H9 (cell line): ENCODE measurements at regions not wholly inside any gene's neighbourhood (a gene's known extent, or its start where the extent isn't known, plus 50 kb on each side); places are given as distances from the start of the nearest gene placed in this dataset.

Experiments used
- DNase-seq: peaks from one replicate; pipeline ENCODE4 v3.0.0-alpha.2; 2017
- H2AFZ ChIP-seq: one replicate; pipeline ENCODE4 v1.6.1; 2013; ENCODE audit warnings: mild to moderate bottlenecking, low read length, control low read depth, moderate library complexity
- H2AK5ac ChIP-seq: 2 replicates; pipeline ENCODE4 v1.6.1; 2013; ENCODE audit warnings: low read length, control low read depth, mixed read lengths; ENCODE audit not compliant: insufficient read length
- H2BK120ac ChIP-seq: one replicate; pipeline ENCODE4 v1.6.1; 2013; ENCODE audit warnings: low read depth, mild to moderate bottlenecking, low read length, control low read depth, inconsistent platforms; ENCODE audit not compliant: poor library complexity, severe bottlenecking
- H2BK12ac ChIP-seq: 2 replicates; pipeline ENCODE4 v1.6.1; 2013; ENCODE audit warnings: low read length, control low read depth, mixed read lengths, low read depth; ENCODE audit not compliant: insufficient read length
- H2BK15ac ChIP-seq: 2 replicates; pipeline ENCODE4 v1.6.1; 2013; ENCODE audit warnings: low read depth, low read length, control low read depth
- H2BK20ac ChIP-seq: one replicate; pipeline ENCODE4 v1.6.1; 2013; ENCODE audit warnings: low read depth, mild to moderate bottlenecking, low read length, control low read depth, inconsistent platforms; ENCODE audit not compliant: poor library complexity, severe bottlenecking
- H2BK5ac ChIP-seq: 2 replicates; pipeline ENCODE4 v1.6.1; 2013; ENCODE audit warnings: low read length, control low read depth, mixed read lengths; ENCODE audit not compliant: insufficient read length
- H3K14ac ChIP-seq: 2 replicates; pipeline ENCODE4 v1.6.1; 2013; ENCODE audit warnings: low read length, control low read depth; ENCODE audit not compliant: insufficient read depth
- H3K18ac ChIP-seq: 2 replicates; pipeline ENCODE4 v1.6.1; 2013; ENCODE audit warnings: low read depth, mild to moderate bottlenecking, mixed read lengths, low read length, control low read depth; ENCODE audit not compliant: insufficient read length
- H3K23ac ChIP-seq: 2 replicates; pipeline ENCODE4 v1.6.1; 2013; ENCODE audit warnings: low read length, control low read depth, mixed read lengths, low read depth; ENCODE audit not compliant: insufficient read length
- H3K23me2 ChIP-seq: 2 replicates; pipeline ENCODE4 v1.6.1; 2013; ENCODE audit warnings: low read depth, mild to moderate bottlenecking, mixed read lengths, low read length, control low read depth; ENCODE audit not compliant: insufficient read length, poor library complexity, severe bottlenecking
- H3K27ac ChIP-seq: 2 replicates; pipeline ENCODE4 v1.5.1; 2013; ENCODE audit warnings: low read length, control low read depth, mixed read lengths, low read depth; ENCODE audit not compliant: insufficient read length
- H3K27me3 ChIP-seq: 2 replicates; pipeline ENCODE4 v1.6.1; 2013; ENCODE audit warnings: low read length, control low read depth, inconsistent platforms; ENCODE audit not compliant: insufficient read depth
- H3K4ac ChIP-seq: 2 replicates; pipeline ENCODE4 v1.6.1; 2013; ENCODE audit warnings: low read depth, mild to moderate bottlenecking, control low read depth, inconsistent platforms, low read length, moderate library complexity
- H3K4me1 ChIP-seq: 2 replicates; pipeline ENCODE4 v1.6.1; 2013; ENCODE audit warnings: low read length, control low read depth, inconsistent platforms; ENCODE audit not compliant: insufficient read depth
- H3K4me2 ChIP-seq: 2 replicates; pipeline ENCODE4 v1.6.1; 2013; ENCODE audit warnings: low read length, control low read depth, mixed read lengths; ENCODE audit not compliant: insufficient read length, insufficient read depth
- H3K56ac ChIP-seq: 2 replicates; pipeline ENCODE4 v1.6.1; 2013; ENCODE audit warnings: low read depth, mild to moderate bottlenecking, mixed read lengths, low read length, control low read depth; ENCODE audit not compliant: insufficient read length
- H3K79me1 ChIP-seq: 2 replicates; pipeline ENCODE4 v1.6.1; 2013; ENCODE audit warnings: low read depth, mild to moderate bottlenecking, moderate library complexity, low read length, control low read depth, inconsistent platforms; ENCODE audit not compliant: insufficient read depth, poor library complexity, severe bottlenecking
- H3K79me2 ChIP-seq: 2 replicates; pipeline ENCODE4 v1.6.1; 2013; ENCODE audit warnings: low read length, control low read depth, inconsistent platforms; ENCODE audit not compliant: insufficient read depth
- H3K9ac ChIP-seq: 2 replicates; pipeline ENCODE4 v1.6.1; 2013; ENCODE audit warnings: low read length, control low read depth, mixed read lengths; ENCODE audit not compliant: insufficient read length; ENCODE audit errors: extremely low read depth
- H3K9me3 ChIP-seq: one replicate; pipeline ENCODE4 v1.6.1; 2013; ENCODE audit warnings: low read depth, low read length, inconsistent platforms; ENCODE audit not compliant: control insufficient read depth
- H3T11ph ChIP-seq: one replicate; pipeline ENCODE4 v1.6.1; 2013; ENCODE audit warnings: mild to moderate bottlenecking, low read length, control low read depth, inconsistent platforms
- H4K20me1 ChIP-seq: one replicate; pipeline ENCODE4 v1.6.1; 2013; ENCODE audit not compliant: control insufficient read depth, insufficient read length, insufficient read depth
- H4K5ac ChIP-seq: 2 replicates; pipeline ENCODE4 v1.6.1; 2013; ENCODE audit warnings: low read depth, mild to moderate bottlenecking, mixed read lengths, low read length, control low read depth; ENCODE audit not compliant: insufficient read length
- H4K8ac ChIP-seq: replicated peaks from 2 replicates; pipeline ENCODE4 v1.6.1; 2013; ENCODE audit warnings: low read length, control low read depth, mixed read lengths, low read depth; ENCODE audit not compliant: insufficient read length
- H4K91ac ChIP-seq: 2 replicates; pipeline ENCODE4 v1.6.1; 2013; ENCODE audit warnings: low read depth, mild to moderate bottlenecking, moderate library complexity, mixed read lengths, low read length, control low read depth; ENCODE audit not compliant: insufficient read length
- H3K27ac Mint-ChIP-seq, 3 experiments: 2 replicates in 2 of 3; 3 replicates in 1 of 3; pipeline ENCODE4 v1.8.0; 2020 to 2021; ENCODE audit warnings: mixed read lengths in 3 of 3, mild to moderate bottlenecking in 1 of 3, moderate library complexity in 1 of 3
- H3K27me3 Mint-ChIP-seq: 2 replicates; pipeline ENCODE4 v1.8.0; 2021; ENCODE audit warnings: low read depth, mild to moderate bottlenecking, moderate library complexity, mixed read lengths
- H3K36me3 Mint-ChIP-seq, 3 experiments: 2 replicates in 2 of 3; 3 replicates in 1 of 3; pipeline ENCODE4 v1.8.0; 2020 to 2021; ENCODE audit warnings: low read depth in 3 of 3, mixed read lengths in 3 of 3; ENCODE audit not compliant: insufficient read depth in 1 of 3
- H3K4me1 Mint-ChIP-seq, 2 experiments: 2 replicates each; pipeline ENCODE4 v1.8.0; 2020; ENCODE audit warnings: mixed read lengths in 2 of 2
- H3K4me3 Mint-ChIP-seq, 2 experiments: 2 replicates in 1 of 2; 3 replicates in 1 of 2; pipeline ENCODE4 v1.8.0; 2020 to 2021; ENCODE audit warnings: mild to moderate bottlenecking in 2 of 2, mixed read lengths in 2 of 2, moderate library complexity in 1 of 2
- H3K9me3 Mint-ChIP-seq, 2 experiments: 2 replicates in 1 of 2; 3 replicates in 1 of 2; pipeline ENCODE4 v1.8.0; 2020; ENCODE audit warnings: mild to moderate bottlenecking in 2 of 2, mixed read lengths in 2 of 2, moderate library complexity in 1 of 2
- WGBS: extraction: QIAGEN DNeasy Blood & Tissue Kit; methylation state at CpG from one replicate; pipeline ENCODE4 v1.1.7; 2013; ENCODE audit warnings: missing lambda C conversion rate, low lambda C conversion rate, mixed read lengths; ENCODE audit not compliant: insufficient read length; ENCODE audit errors: extremely low coverage; 5-methylcytosine and 5-hydroxymethylcytosine counted together
- TF ChIP-seq, protein P1 (sequence below): fragments of 200-600 bp; sonication (generic); conservative IDR thresholded peaks from 3 replicates; pipeline ENCODE4 v1.8.0; 2021; ENCODE audit warnings: antibody characterized with exemption, mild to moderate bottlenecking

DNA sequence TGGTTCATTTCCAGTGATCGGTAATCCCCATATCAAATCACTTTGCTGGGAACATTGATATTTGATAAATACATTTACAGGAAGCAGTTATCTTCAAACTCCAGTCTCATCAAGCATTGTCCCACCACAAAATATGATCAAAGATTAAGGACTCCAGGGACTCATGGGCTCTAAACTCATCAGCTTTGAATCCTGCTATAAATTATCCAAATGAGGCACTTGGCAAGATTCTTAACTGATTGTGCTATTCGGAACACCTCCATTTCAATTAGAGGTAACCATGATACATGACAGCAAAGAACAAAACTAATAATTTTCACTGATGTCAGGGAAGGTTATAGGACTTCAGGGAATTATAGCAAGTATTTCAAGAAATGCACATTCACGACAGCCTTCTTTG, 1088.1 kb upstream of the PIK3C3 start:
- Histone ChIP-seq H3K9ac (no peak overlapping the region), H3K18ac (no peak overlapping the region), H4K5ac (no peak overlapping the region), H3K56ac (no peak overlapping the region), H3K23ac (no peak overlapping the region), H2AK5ac (no peak overlapping the region), H2BK5ac (no peak overlapping the region), H4K91ac (no peak overlapping the region), H3K4ac (no peak overlapping the region), H3K79me1 (no peaks in the 10 kb centered on the region), H3K14ac (no peak overlapping the region), H2BK20ac (no peak overlapping the region), H3K4me1 (no peaks in the 10 kb centered on the region), H2AFZ (no peak overlapping the region), H3K23me2 (no peaks in the 10 kb centered on the region), H3K27me3 (no peaks in the 10 kb centered on the region), H3K79me2 (no peaks in the 10 kb centered on the region), H3K9me3 (no peaks in the 10 kb centered on the region), H2BK15ac (no peak overlapping the region), H3K4me2 (no peak overlapping the region), H2BK12ac (no peak overlapping the region), H4K8ac (no peak overlapping the region), H4K20me1 (no peaks in the 10 kb centered on the region), H2BK120ac (no peak overlapping the region), H3K27ac (no peak overlapping the region), H3T11ph (no peak overlapping the region)
- no peak for DNase-seq
- H3K4me3 Mint-ChIP-seq, result no peak overlapping the region
- no peak overlapping the region for H3K27ac Mint-ChIP-seq
- peaks cover 0 to 3% of the 10 kb centered on the region in 2 experiments; a peak in 1 of 5 replicates for H3K9me3 Mint-ChIP-seq
- H3K4me1 Mint-ChIP-seq, result peaks cover 0 to under 1% of the 10 kb centered on the region in 2 experiments; a peak in 1 of 4 replicates
- no peaks in the 10 kb centered on the region for H3K27me3 Mint-ChIP-seq
- WGBS, result no CpG with 5 or more reads among the region's 3 CpGs
- TF ChIP-seq, protein P1, sequence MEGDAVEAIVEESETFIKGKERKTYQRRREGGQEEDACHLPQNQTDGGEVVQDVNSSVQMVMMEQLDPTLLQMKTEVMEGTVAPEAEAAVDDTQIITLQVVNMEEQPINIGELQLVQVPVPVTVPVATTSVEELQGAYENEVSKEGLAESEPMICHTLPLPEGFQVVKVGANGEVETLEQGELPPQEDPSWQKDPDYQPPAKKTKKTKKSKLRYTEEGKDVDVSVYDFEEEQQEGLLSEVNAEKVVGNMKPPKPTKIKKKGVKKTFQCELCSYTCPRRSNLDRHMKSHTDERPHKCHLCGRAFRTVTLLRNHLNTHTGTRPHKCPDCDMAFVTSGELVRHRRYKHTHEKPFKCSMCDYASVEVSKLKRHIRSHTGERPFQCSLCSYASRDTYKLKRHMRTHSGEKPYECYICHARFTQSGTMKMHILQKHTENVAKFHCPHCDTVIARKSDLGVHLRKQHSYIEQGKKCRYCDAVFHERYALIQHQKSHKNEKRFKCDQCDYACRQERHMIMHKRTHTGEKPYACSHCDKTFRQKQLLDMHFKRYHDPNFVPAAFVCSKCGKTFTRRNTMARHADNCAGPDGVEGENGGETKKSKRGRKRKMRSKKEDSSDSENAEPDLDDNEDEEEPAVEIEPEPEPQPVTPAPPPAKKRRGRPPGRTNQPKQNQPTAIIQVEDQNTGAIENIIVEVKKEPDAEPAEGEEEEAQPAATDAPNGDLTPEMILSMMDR, result no peak
- H3K36me3 Mint-ChIP-seq, result peaks cover 0 to 8% (median 0%) of the 10 kb centered on the region in 3 experiments; a peak in 2 of 7 replicates
